ENCODE measurements at regions not wholly inside any gene's neighbourhood (a gene's known extent, or its start where the extent isn't known, plus 50 kb on each side); places are given as distances from the start of the nearest gene placed in this dataset.
"Not testable (repeated sequence)": the region's sequence is repeated elsewhere in the genome, so short reads cannot be mapped to it uniquely, and the experiment has no call there.

- not testable (repeated sequence) for TF ChIP-seq CTCF, POLR2A (IDR thresholded peaks at IDR 0.05)
These were observed 469.2 kb downstream of the TMEM135 start for GRCh38 chr11:87506946-87507345.

Measured in heart left ventricle (tissue), 13 donors.